Testis (tissue), 2 donors: ENCODE measurements at regions not wholly inside any gene's neighbourhood (a gene's known extent, or its start where the extent isn't known, plus 50 kb on each side); places are given as distances from the start of the nearest gene placed in this dataset.

Experiments
- POLR2A ChIP-seq: fragments of 450-650 bp; IDR thresholded peaks from one replicate; pipeline ENCODE4 v1.6.1; 2017; ENCODE audit warnings: antibody characterized with exemption, mild to moderate bottlenecking, moderate library complexity
- TF ChIP-seq, protein P1 (sequence below), 3 experiments: fragments of 450-650 bp in 2 of 3; fragments of 200-600 bp in 1 of 3; sonication (generic) in 1 of 3; IDR thresholded peaks; one replicate each; pipeline ENCODE4 v1.5.1; 2016 to 2019; ENCODE audit warnings: antibody characterized with exemption in 3 of 3, mild to moderate bottlenecking in 2 of 3, moderate library complexity in 1 of 3

DNA sequence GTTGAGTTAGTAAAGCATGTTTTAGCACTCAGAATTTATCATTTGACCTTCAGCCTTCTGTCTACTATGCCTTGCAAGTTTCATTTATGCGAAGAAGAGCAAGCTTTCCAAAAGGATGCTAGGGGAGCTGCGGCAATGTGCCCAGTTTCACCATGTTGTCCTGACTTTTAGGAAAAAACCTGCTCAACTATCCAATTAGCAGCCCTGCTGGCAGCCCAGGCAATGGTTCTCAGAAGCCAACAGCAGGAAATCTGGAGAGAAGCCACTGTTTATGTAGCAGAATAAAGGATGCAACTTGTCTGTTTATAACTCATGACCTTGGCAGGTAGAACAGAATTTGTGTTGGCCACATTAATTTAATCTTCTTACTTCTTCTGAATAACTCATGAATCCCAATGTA, 230.8 kb downstream of the ABCC12 start:
- TF ChIP-seq, protein P1, sequence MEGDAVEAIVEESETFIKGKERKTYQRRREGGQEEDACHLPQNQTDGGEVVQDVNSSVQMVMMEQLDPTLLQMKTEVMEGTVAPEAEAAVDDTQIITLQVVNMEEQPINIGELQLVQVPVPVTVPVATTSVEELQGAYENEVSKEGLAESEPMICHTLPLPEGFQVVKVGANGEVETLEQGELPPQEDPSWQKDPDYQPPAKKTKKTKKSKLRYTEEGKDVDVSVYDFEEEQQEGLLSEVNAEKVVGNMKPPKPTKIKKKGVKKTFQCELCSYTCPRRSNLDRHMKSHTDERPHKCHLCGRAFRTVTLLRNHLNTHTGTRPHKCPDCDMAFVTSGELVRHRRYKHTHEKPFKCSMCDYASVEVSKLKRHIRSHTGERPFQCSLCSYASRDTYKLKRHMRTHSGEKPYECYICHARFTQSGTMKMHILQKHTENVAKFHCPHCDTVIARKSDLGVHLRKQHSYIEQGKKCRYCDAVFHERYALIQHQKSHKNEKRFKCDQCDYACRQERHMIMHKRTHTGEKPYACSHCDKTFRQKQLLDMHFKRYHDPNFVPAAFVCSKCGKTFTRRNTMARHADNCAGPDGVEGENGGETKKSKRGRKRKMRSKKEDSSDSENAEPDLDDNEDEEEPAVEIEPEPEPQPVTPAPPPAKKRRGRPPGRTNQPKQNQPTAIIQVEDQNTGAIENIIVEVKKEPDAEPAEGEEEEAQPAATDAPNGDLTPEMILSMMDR (IDR thresholded peaks at IDR 0.05), result no peak
- TF ChIP-seq POLR2A, result no peak
